ENCODE measurements at regions not wholly inside any gene's neighbourhood (a gene's known extent, or its start where the extent isn't known, plus 50 kb on each side); places are given as distances from the start of the nearest gene placed in this dataset.
"Not testable (repeated sequence)": the region's sequence is repeated elsewhere in the genome, so short reads cannot be mapped to it uniquely, and the experiment has no call there.

DNA sequence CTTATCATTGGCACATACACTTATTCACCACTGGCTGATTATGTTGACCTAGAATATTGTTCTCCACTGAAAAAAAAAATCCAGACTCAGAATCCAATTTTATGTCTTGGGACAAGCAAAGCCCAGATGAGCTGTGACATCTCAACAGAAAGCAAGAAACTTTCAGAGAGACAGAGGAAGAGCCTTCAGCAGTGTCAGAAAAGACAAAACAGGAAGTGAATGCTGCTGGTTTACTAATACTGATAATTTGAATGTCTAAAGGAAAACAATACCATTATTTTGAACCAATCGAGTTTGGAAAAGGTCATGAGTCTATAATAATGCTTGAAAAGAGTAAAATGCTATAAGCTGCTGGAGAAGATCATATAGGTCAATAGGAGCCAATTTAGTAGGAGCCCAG, 179.8 kb upstream of the RIMS1 start:
- no peak for DNase-seq (ENCODE audit: low read depth in 2 of 3, low spot score in 1 of 3)

DNA sequence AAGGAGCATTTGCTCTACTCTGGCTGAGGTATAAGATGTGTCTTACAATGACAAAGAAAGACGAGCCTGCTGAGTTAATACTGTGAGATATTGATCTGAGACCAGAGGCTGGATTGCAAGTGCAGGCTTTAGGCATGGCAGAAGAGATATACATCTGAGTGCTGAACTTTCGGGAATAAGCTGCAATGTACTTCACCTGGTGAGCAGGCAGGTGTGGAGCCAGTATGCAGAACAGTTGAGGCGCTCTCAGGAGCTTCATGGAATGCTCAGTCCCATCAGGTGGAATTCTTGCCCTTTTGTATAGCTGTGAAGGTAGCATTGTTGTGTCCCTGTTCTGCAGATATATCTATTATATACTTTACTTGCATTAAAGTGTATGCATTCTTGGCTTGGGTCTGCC, 179.3 kb upstream of the RIMS1 start:
- DNase-seq (ENCODE audit: low read depth in 2 of 3, low spot score in 1 of 3): no peak

DNA sequence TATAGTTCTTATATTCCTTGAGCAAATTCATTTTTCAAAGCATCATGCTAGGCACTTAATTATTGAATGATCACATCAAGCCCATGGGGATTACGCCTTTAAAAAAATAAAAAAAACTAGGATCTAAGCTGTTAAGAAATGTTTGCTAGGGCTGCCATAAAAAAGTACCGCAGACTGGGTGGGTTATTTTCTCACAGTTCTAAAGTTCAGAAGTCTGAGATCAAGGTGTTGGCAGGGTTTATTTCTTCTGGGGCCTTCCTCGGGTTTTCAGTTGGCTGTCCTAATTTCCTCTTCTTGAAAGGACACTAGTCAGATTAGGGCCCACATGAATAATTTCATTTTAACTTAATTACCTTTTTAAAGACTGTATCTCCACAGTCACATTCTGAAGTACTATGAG, 165.6 kb upstream of the RIMS1 start:
- no peak for DNase-seq (ENCODE audit: low read depth in 2 of 3, low spot score in 1 of 3)

DNA sequence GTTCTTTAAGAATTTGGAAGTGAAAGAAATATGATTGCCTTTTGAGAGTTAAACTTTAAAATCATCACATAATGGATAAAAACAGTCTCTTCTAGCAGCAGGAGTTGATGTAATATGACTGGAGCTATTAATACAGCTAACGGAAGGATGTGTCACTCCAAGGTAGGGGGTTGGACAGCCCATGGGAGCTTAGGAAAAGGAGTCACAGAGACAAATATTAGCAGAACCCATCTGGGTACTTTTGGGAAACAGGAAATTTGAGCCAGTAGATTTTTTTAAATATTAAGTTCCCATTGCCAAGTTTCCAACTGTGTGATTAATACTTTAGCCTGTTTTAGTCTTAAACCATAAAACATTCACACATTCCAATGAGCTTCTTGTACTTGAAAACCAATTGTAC, 164.7 kb upstream of the RIMS1 start:
- DNase-seq (ENCODE audit: low read depth in 2 of 3, low spot score in 1 of 3): no peak

DNA sequence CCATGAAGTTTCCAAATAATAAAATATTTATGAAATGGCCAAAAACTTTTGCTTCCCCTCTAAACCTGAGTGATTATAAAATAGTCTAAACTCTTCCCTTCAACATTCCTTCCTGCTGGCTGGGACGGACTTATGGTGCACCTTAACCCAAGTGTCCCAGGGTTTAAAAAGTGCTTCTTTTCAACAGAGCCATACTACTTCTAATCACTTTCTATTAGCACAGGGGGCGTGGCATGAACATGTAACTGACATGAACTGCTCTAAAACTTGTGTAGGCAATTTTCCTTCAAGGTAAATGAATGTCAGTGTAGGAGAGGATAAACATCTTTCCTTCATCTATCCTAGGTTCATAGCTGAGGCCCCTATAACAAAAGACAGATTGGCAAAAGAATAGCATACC, 163.6 kb upstream of the RIMS1 start:
- no peak for DNase-seq (ENCODE audit: low read depth in 2 of 3, low spot score in 1 of 3)

DNA sequence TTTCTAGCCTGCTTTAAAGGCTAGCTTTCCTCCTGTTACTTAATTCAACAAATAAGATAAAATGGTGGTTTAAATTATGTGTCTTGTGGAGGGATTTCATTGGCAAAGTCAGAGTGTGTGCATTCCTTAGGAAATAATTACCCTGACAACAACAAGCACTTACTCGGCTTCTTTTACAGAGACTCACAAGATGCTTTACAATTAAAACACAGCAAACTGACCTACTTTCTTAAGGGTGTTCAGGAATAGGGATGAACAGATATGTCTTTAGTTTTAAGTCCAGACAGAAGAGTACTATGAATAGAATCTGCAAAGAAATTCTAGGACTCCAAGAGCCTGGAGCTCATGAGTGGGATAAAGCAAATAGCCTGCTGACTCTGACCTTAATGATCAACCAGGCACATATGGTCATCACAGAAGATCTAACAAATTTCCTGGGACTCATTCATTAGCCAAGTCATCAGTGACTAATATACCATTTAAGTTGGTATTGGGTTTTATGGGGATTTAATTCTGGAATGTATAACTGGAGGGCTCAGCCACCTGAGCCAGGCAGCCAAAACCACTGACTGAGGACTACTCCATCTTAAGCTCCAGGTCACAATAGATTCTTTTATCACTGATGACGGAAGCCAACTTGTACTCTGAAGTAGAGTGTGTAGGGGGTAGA, 161.8 kb upstream of the RIMS1 start:
- DNase-seq (ENCODE audit: low read depth in 2 of 3, low spot score in 1 of 3): no peak

DNA sequence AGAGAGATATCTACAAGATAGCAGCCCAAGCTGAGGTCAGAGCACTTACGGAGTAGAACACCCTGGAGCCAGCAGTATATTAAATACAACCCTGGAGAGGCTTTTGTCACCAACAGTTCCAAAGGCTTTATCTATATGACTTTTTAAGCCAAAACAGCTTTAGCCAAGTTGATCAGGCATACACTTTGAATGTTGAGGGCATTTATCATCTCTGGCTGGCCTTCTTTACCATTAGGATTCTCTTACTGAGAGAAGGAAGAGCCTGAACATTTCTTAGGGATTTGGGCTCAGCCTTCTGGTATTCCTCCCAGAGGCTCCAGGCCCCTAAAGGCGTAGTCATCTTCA, 161.3 kb upstream of the RIMS1 start:
- no peak for DNase-seq (ENCODE audit: low read depth in 2 of 3, low spot score in 1 of 3)

DNA sequence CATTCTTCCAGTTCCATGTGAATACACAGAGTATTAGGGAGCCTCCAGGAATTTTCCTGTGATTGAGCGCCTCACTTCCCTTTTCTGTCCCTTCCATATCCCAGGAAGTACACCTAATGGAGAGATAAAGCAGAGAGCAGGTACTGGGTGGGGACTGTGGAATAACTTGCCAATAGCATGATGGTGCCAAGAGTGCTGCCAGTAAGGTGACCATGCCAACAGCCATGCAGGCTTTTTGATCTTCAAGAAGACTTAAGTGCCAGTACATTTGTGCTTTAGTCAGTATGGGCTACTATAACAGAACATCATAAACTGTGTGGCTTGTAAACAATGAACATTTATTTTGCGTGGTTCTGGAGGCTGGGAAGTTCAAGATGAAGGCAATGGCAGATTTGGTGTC, 160.2 kb upstream of the RIMS1 start:
- DNase-seq (ENCODE audit: low read depth in 2 of 3, low spot score in 1 of 3): no peak

DNA sequence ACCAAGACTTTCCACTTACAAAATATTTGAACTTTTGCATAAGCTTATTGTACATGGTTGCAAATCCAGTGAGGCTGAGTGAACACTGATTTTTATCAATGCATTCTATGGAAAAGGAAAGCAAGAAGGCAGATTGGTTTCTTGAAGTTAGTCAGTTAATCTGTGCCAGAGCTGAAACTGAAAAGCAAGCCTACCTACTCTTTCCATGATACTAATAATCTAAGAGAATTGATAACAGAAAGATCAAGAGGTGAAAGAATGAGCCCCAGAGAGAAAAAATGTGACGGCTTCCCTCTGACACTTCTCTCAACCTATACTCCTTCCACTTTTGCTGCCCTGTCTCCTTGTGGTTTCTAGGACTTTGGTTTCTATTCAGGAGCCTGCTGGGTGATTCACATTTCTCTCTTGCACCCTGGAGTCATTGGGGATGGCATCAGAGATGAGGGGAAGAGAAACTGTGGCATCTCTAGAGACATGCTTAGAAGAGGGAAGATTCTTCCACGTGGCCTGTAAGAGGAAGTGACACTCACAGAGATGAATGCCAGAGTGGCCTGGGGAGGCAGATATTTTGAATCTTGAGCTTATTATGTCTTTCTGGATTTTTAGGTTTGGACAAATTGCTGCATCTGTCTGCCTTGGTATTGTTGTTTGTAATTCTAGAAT, 158.6 kb upstream of the RIMS1 start:
- no peak for DNase-seq (ENCODE audit: low read depth in 2 of 3, low spot score in 1 of 3)

DNA sequence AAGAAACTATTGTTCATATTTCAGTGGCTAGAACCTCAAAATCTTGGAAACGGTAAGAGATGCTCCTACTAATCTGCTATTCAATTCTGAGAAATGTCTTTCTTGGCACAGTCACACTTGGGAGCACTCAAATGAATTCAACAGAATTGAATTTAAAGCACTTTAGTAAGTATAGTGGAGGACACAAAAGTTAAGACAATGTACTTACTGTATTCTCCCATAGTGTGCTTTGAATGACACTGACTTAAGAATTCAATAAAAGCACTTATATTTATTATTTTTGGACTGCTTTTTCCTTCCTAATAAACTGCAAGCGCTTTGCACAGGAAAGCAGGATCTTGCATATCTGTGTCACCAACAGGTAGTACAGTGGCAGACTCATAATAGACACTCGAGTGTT, 156.1 kb upstream of the RIMS1 start:
- DNase-seq (ENCODE audit: low read depth in 2 of 3, low spot score in 1 of 3): no peak

DNA sequence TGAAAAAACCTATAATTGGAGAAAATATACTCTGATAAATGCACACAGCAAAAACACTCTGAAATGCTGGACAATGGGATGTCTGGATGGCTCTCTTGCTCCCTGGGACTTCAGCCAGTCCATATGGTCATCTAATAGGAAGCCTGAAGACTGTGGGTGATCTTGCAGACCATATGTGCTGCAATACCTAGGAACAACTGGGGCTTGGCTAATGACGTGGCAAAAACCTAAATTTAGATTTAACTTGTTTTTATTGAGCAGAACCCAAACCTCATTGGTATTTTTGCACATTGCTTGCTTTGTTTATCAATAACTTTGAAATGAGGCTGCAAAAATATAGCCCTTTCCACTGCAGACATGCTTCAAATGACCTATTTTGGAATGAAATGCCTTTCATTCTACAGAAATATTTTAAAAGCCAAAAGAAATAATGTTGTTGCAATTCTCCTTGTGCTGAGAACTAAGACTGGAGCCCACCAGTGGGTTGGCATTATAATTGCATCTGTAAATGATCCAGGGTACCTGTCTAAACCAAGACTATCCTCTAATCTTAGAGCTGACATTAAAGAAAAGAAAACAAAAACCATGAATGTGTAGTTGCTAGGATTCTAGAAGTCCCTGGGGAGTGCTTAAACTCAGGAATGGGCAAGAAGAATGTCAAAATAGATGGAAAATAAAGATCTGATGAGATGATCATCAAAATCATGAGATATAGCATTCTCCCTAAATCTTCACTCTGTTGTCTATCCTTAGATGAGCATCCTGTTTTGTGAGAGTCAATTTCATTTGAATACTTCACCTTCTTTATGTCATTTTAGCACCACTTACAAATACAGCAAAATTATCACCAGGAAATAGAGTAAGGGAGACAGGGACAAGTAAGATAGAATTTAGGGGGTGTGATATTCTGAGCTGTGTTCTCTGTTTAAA, 152.1 kb upstream of the RIMS1 start:
- no peak for DNase-seq (ENCODE audit: low read depth in 2 of 3, low spot score in 1 of 3)

DNA sequence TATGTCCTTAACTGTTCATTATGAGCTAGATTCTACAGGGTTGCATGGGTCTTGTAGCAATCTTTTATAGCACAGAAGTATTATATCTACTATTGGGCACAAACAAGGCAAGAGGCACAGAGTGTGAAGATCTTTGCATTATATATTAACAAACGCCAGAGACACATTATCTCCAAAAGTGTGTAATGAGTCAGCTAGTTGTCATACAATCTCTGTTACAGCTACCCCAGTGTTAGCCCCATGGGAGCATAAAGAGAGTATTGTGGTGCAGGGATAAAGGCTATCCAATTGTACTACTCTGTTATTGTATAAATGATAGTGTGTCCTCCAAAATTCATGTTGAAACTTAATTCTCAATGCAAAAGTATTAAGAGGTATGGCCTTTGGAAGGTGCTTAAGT, 148.4 kb upstream of the RIMS1 start:
- DNase-seq (ENCODE audit: low read depth in 2 of 3, low spot score in 1 of 3): no peak

DNA sequence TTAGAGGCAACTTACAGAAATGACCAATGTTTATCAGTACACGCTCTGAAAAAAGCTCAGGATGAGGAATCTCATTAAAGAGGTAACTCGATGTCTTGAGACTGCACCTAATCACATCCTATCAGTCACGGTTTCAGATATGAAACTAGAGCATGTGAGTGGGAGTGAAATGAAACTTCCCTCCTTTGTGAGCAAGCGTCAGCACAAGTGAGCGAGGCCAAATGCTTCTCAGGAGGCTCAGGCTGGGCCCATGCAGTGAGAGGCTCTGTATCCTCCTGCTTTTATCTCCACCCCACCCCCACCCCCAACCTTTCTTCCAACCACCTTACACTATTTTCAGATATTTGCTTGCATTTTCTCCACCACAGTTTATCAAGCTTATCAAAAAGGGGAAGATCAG, 140.8 kb upstream of the RIMS1 start:
- DNase-seq (ENCODE audit: low read depth in 2 of 3, low spot score in 1 of 3): no peak

DNA sequence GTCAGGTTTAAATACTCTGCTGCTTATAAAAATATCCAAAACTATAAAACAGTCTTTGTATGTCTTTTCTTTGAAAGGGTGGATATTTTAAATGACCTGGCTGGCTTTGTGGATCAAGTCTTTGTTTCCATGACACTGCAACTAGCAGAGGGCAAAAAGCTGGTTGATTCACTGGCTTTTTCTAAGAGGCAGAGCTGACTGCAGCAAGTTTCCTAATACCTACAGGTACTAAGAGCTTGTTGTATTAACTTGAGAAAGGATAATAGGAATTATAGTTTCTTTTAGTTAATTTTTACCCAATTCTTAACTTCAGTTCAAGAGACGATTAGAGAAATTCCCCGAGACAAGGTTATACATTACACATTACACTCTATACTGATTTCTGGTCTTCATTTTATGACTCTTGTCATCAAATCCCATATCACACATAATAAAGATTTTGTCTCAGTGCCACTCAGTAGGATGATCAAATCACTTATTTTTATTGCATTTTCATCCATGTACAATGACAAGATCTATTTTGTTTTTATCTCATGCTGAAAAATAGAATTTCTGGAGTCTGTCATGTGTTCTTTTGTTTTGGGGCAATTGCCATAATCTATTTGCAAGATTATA, 120.1 kb upstream of the RIMS1 start:
- DNase-seq (ENCODE audit: low read depth in 2 of 3, low spot score in 1 of 3): no peak

DNA sequence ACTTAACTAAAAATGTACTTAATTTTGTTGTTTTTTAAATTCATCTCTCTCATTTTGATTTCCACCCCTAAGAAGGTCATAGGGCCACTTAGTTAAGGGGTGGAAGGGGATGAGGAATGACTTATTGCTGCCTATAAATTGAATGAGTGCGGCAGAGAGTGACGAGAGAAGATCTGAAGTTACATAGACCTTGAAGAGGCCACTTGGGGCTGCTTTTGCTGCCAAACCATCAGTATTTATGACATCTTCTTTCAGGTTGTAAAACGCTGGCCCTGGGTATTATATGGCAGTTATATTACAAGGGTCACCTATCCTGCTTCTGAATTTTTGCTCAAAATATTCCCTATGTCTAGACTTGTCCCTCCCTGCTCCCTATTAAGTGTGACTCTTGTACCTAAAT, 119.6 kb upstream of the RIMS1 start:
- DNase-seq (ENCODE audit: low read depth in 2 of 3, low spot score in 1 of 3): no peak

DNA sequence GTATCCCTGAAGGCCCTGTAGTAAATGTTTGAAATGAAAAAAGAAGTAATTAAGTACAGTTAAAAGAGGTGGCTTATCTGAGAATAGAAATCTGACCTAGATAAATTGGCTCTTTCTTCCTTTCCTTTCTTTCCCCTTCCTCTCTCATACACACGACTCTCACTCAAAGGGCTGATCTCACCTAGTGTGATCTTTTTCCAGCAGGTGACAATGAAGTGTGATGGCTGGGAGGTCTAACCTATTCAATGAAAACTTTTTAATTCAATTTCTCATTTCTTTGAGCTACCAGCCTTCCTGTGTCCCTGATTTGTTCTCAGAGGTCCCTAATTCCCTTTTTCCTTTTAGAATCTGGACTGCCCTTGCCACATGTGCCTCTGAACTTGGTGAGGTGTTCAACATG, 118.0 kb upstream of the RIMS1 start:
- no peak for DNase-seq (ENCODE audit: low read depth in 2 of 3, low spot score in 1 of 3)

DNA sequence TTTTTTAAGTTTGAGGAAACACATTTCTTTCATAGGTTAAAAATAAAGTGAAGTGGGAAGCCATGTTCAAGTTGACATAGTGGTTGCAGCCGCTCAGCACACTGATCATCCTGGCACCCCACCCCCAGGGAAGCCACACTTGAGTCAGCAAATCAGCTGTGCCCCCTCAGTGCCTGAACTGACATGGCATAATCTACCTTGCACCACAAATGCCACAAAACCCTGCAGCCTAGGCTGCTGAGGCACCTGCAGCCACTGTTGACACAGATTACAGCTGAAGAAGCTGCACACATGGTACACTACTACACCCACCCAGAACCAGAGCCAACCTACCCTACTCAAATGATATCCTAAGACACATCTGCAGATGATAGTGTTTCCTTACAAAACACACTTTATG, 77.5 kb upstream of the RIMS1 start:
- no peak for DNase-seq (ENCODE audit: low read depth in 2 of 3, low spot score in 1 of 3)

DNA sequence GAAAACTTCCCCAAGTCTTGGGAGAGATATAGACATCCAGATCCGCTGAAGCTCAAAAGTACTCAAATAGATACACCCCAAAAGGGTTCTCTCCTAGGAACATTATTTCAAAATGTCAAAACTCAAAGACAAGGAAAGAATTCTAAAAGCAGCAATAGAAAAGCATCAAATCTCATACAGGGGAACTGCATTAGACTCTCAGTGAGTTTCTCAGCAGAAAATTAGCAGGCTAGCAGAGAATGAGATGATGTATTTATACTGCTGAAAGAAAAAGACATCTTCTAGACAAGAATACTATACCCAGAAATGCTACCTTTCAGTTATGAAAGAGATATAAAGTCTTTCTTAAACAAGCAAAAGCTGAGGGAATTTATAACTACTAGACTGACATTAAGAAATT, 75.5 kb upstream of the RIMS1 start:
- no peak for DNase-seq (ENCODE audit: low read depth in 2 of 3, low spot score in 1 of 3)

DNA sequence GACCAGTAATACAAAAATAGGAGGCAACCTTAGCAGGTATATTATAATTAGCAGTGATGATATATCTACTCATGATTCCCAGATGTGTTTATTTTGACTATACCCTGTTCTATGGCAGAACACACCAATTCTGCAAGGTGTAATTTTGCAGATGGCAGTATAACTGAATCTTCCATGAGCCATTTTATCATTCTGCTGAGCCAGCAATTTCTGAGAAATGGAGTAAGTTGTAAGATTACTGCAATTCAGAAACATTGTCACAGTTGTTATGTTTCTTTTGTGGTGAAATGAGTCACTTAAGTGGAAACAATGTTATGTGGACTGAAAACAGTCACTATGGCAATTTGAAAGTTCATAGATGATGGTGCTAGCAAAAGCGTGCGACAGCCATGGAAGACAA, 63.7 kb upstream of the RIMS1 start:
- DNase-seq (ENCODE audit: low read depth in 2 of 3, low spot score in 1 of 3): no peak

DNA sequence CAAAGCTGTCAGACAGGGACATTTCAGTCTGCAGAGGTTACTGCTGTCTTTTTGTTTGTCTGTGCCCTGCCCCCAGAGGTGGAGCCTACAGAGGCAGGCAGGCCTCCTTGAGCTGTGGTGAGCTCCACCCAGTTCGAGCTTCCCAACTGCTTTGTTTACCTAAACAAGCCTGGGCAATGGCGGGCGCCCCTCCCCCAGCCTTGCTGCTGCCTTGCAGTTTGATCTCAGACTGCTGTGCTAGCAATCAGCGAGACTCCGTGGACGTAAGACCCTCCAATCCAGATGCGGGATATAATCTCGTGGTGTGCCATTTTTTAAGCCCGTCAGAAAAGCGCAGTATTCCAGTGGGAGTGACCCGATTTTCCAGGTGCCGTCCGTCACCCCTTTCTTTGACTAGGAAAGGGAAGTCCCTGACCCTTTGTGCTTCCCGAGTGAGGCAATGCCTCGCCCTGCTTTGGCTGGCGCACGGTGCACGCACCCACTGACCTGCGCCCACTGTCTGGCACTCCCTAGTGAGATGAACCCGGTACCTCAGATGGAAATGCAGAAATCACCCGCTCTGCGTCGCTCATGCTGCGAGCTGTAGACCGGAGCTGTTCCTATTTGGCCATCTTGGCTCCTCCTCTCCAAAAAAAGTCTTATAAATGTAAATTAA, 54.1 kb upstream of the RIMS1 start:
- not testable (repeated sequence) for DNase-seq (ENCODE audit: low read depth in 2 of 3, low spot score in 1 of 3)
